ENCODE measurements at regions not wholly inside any gene's neighbourhood (a gene's known extent, or its start where the extent isn't known, plus 50 kb on each side); places are given as distances from the start of the nearest gene placed in this dataset.

- no peak overlapping the region for H3K4me3 ChIP-seq (ENCODE audit: low read depth, low read length)
- no CpG with 5 or more reads among the region's 3 CpGs for WGBS (ENCODE audit: insufficient coverage)
- H3K27me3 ChIP-seq (ENCODE audit: control insufficient read depth, insufficient read depth, low read length) = no peaks in the 10 kb centered on the region
- H3K27ac ChIP-seq (ENCODE audit: low read depth, low read length) = no peak overlapping the region
- DNase-seq (ENCODE audit: low read depth in 4 of 6, low spot score in 6 of 6) = peak in 1 of 6 donors; percentile 1
- no peaks in the 10 kb centered on the region for H3K4me1 ChIP-seq (ENCODE audit: control insufficient read depth, insufficient read depth, low read length)
- no peaks in the 10 kb centered on the region for H3K9me3 ChIP-seq (ENCODE audit: control insufficient read depth, insufficient read depth, low read length)
- H3K36me3 ChIP-seq (ENCODE audit: control insufficient read depth, insufficient read depth, low read length) = no peaks in the 10 kb centered on the region
These were observed 527.2 kb upstream of the SOX11 start for GRCh38 chr2:5164776-5165525.

DNA sequence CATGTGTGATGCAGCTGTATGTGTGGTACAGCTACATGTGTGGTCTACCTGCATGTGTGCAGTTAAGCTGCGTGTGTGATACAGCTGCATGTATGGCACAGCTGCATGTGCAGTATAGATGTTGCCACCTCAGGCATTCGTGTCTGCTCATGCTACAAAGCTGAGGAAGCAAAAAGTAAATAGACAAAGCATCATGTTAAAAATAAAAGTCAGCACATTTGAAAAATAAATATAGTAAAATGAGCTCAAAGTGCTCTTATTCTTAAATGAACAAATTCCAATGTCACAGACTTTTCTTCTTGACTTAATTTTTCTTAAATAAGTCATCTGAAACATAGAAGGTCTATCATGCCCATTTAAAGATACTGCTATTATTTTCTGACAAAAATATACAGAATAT is 519.3 kb upstream of the SOX11 start:
- H3K4me1 ChIP-seq (ENCODE audit: control insufficient read depth, insufficient read depth, low read length) = no peaks in the 10 kb centered on the region
- H3K27me3 ChIP-seq (ENCODE audit: control insufficient read depth, insufficient read depth, low read length) = no peaks in the 10 kb centered on the region
- no peak overlapping the region for H3K27ac ChIP-seq (ENCODE audit: low read depth, low read length)
- 80% methylated on average over 1 of the region's 2 CpGs for WGBS (ENCODE audit: insufficient coverage)
- H3K9me3 ChIP-seq (ENCODE audit: control insufficient read depth, insufficient read depth, low read length) = no peaks in the 10 kb centered on the region
- no peak for DNase-seq (ENCODE audit: low read depth in 4 of 6, low spot score in 6 of 6)
- no peak overlapping the region for H3K4me3 ChIP-seq (ENCODE audit: low read depth, low read length)
- H3K36me3 ChIP-seq (ENCODE audit: control insufficient read depth, insufficient read depth, low read length) = no peaks in the 10 kb centered on the region

DNA sequence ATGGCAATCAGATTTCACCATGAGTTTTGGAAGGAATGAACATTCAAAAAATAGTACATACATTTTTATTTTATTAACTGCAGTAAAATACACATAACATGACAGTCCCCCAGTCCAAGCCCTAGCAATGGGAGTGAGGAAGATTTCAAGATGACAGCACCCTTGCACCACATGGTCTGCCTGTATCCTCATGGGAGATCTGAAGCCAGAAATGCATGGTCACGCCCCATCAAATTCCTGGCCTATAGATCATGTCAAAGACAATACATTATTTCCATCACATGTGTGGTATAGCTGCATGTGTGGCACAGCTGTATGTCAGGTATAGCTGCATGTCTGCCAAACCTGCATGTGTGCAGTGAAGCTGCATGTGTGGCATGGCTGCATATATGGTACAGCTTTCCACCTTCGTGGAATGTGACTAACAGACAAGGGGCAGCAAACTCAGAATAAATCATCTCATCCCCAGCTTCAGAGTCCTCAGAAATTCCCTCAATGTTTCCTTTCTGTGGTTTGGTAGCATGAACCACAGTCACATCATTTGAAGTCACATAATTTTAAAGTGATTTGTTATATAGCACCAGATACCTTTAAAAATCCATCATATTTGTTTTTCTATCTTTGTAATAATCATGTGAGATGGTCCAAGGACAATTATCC is 518.2 kb upstream of the SOX11 start:
- Histone ChIP-seq H3K9me3 (ENCODE audit: control insufficient read depth, insufficient read depth, low read length) (no peaks in the 10 kb centered on the region), H3K27ac (ENCODE audit: low read depth, low read length) (no peak overlapping the region), H3K4me1 (ENCODE audit: control insufficient read depth, insufficient read depth, low read length) (no peaks in the 10 kb centered on the region), H3K27me3 (ENCODE audit: control insufficient read depth, insufficient read depth, low read length) (no peaks in the 10 kb centered on the region), H3K36me3 (ENCODE audit: control insufficient read depth, insufficient read depth, low read length) (no peaks in the 10 kb centered on the region), H3K4me3 (ENCODE audit: low read depth, low read length) (no peak overlapping the region)
- no peak for DNase-seq (ENCODE audit: low read depth in 4 of 6, low spot score in 6 of 6)
- no CpG with 5 or more reads among the region's 2 CpGs for WGBS (ENCODE audit: insufficient coverage)

- Histone ChIP-seq H3K4me3 (ENCODE audit: low read depth, low read length) (no peak overlapping the region), H3K4me1 (ENCODE audit: control insufficient read depth, insufficient read depth, low read length) (no peaks in the 10 kb centered on the region), H3K27ac (ENCODE audit: low read depth, low read length) (no peak overlapping the region), H3K36me3 (ENCODE audit: control insufficient read depth, insufficient read depth, low read length) (no peaks in the 10 kb centered on the region), H3K9me3 (ENCODE audit: control insufficient read depth, insufficient read depth, low read length) (no peaks in the 10 kb centered on the region), H3K27me3 (ENCODE audit: control insufficient read depth, insufficient read depth, low read length) (no peaks in the 10 kb centered on the region)
- DNase-seq (ENCODE audit: low read depth in 4 of 6, low spot score in 6 of 6) = no peak
These were observed 517.0 kb upstream of the SOX11 start for GRCh38 chr2:5175231-5175630.

GRCh38 chr2:5176764-5177163 is 515.4 kb upstream of the SOX11 start:
- no peak overlapping the region for H3K27ac ChIP-seq (ENCODE audit: low read depth, low read length)
- H3K36me3 ChIP-seq (ENCODE audit: control insufficient read depth, insufficient read depth, low read length) = no peaks in the 10 kb centered on the region
- peak in 1 of 6 donors; percentile 35 for DNase-seq (ENCODE audit: low read depth in 4 of 6, low spot score in 6 of 6)
- no peaks in the 10 kb centered on the region for H3K4me1 ChIP-seq (ENCODE audit: control insufficient read depth, insufficient read depth, low read length)
- 73% methylated on average over 3 of the region's 4 CpGs for WGBS (ENCODE audit: insufficient coverage)
- H3K9me3 ChIP-seq (ENCODE audit: control insufficient read depth, insufficient read depth, low read length) = no peaks in the 10 kb centered on the region
- H3K4me3 ChIP-seq (ENCODE audit: low read depth, low read length) = no peak overlapping the region
- no peaks in the 10 kb centered on the region for H3K27me3 ChIP-seq (ENCODE audit: control insufficient read depth, insufficient read depth, low read length)

DNA sequence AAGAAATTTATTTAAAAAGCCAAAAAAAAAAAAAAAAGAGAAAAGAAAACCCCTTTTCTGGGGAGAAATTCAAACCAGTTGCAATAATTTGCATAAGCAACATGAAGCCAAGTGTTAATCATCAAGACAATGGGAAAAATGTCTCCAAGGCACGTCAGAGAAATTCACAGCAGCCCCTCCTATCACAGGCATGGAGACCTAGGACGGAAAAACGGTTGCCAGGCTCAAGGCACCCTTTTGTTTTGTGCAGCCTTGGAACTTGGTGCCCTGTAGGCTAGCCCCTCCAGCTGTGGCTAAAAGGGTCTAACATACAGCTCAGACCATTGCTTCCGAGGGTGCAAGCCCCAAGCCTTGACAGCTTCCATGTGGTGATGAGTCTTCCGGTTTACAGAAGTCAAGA is 509.2 kb upstream of the SOX11 start:
- no peak overlapping the region for H3K4me3 ChIP-seq (ENCODE audit: low read depth, low read length)
- 82% methylated on average over 5 of the region's 5 CpGs for WGBS (ENCODE audit: insufficient coverage)
- H3K36me3 ChIP-seq (ENCODE audit: control insufficient read depth, insufficient read depth, low read length) = no peaks in the 10 kb centered on the region
- no peaks in the 10 kb centered on the region for H3K27me3 ChIP-seq (ENCODE audit: control insufficient read depth, insufficient read depth, low read length)
- no peaks in the 10 kb centered on the region for H3K9me3 ChIP-seq (ENCODE audit: control insufficient read depth, insufficient read depth, low read length)
- DNase-seq (ENCODE audit: low read depth in 4 of 6, low spot score in 6 of 6) = no peak
- no peaks in the 10 kb centered on the region for H3K4me1 ChIP-seq (ENCODE audit: control insufficient read depth, insufficient read depth, low read length)
- no peak overlapping the region for H3K27ac ChIP-seq (ENCODE audit: low read depth, low read length)

DNA sequence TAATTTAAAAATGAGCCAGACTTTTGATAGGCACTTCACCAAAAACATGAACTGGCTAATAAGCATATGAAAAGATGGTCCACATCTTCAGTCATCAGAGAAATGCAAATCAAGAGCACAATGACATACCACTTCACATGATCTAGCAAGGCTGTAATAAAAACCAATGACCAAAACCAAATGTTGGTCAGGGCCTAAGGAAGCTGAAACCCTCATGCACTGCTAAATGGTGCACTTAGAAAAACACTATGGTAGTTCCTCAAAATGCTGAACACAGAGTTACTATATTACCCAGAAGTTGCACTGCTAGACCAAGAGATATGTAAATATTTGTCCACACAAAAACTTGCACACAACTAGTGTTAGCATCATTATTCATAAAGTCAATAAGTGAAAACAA is 504.9 kb upstream of the SOX11 start:
- Histone ChIP-seq H3K4me1 (ENCODE audit: control insufficient read depth, insufficient read depth, low read length) (no peaks in the 10 kb centered on the region), H3K9me3 (ENCODE audit: control insufficient read depth, insufficient read depth, low read length) (no peaks in the 10 kb centered on the region), H3K4me3 (ENCODE audit: low read depth, low read length) (no peak overlapping the region)

DNA sequence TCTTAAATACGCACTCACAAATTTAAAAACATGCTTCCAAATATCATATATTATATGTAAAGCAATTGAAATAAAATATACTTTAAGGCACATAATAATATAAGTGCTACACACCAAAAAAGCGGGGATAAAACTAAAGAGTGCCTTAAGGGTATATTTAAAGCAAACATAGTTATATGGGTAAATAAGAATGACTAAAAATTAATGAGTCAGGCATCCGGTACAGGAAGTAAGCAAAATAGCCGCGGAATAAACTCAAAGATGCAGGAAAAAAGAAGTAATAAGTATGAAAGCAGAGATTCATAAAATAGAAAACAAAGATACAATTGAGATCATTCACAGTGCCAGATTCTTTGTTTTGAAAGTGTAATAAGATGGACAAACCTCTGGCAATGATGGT is 503.5 kb upstream of the SOX11 start:
- Histone ChIP-seq H3K27me3 (ENCODE audit: control insufficient read depth, insufficient read depth, low read length) (no peaks in the 10 kb centered on the region), H3K36me3 (ENCODE audit: control insufficient read depth, insufficient read depth, low read length) (no peaks in the 10 kb centered on the region), H3K9me3 (ENCODE audit: control insufficient read depth, insufficient read depth, low read length) (no peaks in the 10 kb centered on the region), H3K4me3 (ENCODE audit: low read depth, low read length) (no peak overlapping the region), H3K27ac (ENCODE audit: low read depth, low read length) (no peak overlapping the region), H3K4me1 (ENCODE audit: control insufficient read depth, insufficient read depth, low read length) (no peaks in the 10 kb centered on the region)
- no peak for DNase-seq (ENCODE audit: low read depth in 4 of 6, low spot score in 6 of 6)
- WGBS (ENCODE audit: insufficient coverage) = no CpG with 5 or more reads among the region's 5 CpGs

More for the DNA sequence above, 504.9 kb upstream of the SOX11 start:
- no peak overlapping the region for H3K27ac ChIP-seq (ENCODE audit: low read depth, low read length)
- no peaks in the 10 kb centered on the region for H3K27me3 ChIP-seq (ENCODE audit: control insufficient read depth, insufficient read depth, low read length)
- DNase-seq (ENCODE audit: low read depth in 4 of 6, low spot score in 6 of 6) = no peak
- no peaks in the 10 kb centered on the region for H3K36me3 ChIP-seq (ENCODE audit: control insufficient read depth, insufficient read depth, low read length)

DNA sequence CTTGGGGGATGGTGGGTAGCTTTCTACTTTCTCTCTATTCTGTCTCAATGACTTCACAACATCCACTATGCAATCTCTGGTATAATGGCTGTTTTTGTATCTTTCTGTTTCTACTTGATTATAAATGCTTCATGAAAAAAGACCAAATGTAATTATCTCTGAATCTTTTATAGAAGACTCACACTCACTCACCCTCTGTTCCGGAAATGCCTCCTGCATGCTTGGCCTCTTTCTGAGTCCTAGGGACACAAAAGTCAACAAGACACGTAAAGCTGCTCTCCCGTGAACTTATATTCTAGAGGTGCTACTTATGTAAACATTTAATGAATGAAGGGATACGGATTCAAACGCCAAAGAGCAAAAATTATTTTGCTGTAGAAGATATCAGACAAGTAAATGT is 502.2 kb upstream of the SOX11 start:
- no CpG with 5 or more reads among the region's 5 CpGs for WGBS (ENCODE audit: insufficient coverage)
- Histone ChIP-seq H3K9me3 (ENCODE audit: control insufficient read depth, insufficient read depth, low read length) (no peaks in the 10 kb centered on the region), H3K27me3 (ENCODE audit: control insufficient read depth, insufficient read depth, low read length) (no peaks in the 10 kb centered on the region), H3K4me3 (ENCODE audit: low read depth, low read length) (no peak overlapping the region), H3K36me3 (ENCODE audit: control insufficient read depth, insufficient read depth, low read length) (no peaks in the 10 kb centered on the region), H3K4me1 (ENCODE audit: control insufficient read depth, insufficient read depth, low read length) (no peaks in the 10 kb centered on the region), H3K27ac (ENCODE audit: low read depth, low read length) (no peak overlapping the region)
- no peak for DNase-seq (ENCODE audit: low read depth in 4 of 6, low spot score in 6 of 6)

GRCh38 chr2:5195636-5196035 is 496.5 kb upstream of the SOX11 start:
- no CpG with 5 or more reads among the region's 1 CpG for WGBS (ENCODE audit: insufficient coverage)
- Histone ChIP-seq H3K4me1 (ENCODE audit: control insufficient read depth, insufficient read depth, low read length) (no peaks in the 10 kb centered on the region), H3K4me3 (ENCODE audit: low read depth, low read length) (no peak overlapping the region), H3K9me3 (ENCODE audit: control insufficient read depth, insufficient read depth, low read length) (no peaks in the 10 kb centered on the region), H3K36me3 (ENCODE audit: control insufficient read depth, insufficient read depth, low read length) (no peaks in the 10 kb centered on the region), H3K27me3 (ENCODE audit: control insufficient read depth, insufficient read depth, low read length) (no peaks in the 10 kb centered on the region), H3K27ac (ENCODE audit: low read depth, low read length) (no peak overlapping the region)
- no peak for DNase-seq (ENCODE audit: low read depth in 4 of 6, low spot score in 6 of 6)
